GM12878 (cell line): ENCODE measurements at regions not wholly inside any gene's neighbourhood (a gene's known extent, or its start where the extent isn't known, plus 50 kb on each side); places are given as distances from the start of the nearest gene placed in this dataset.

Experiments
- ATAC-seq: fragments of 200-7000 bp; cut with Tn5 transposase; 3 replicates; pipeline ENCODE4 v1.9.1; 2020; ENCODE audit warnings: mild to moderate bottlenecking, moderate library complexity
- BruUV-seq: library from RNA; stranded (reverse); fragments of 400-500 nt; replicated peaks from 2 replicates; lab custom pipeline; 2021; lab: Mats Ljungman, UMichigan
- CTCF ChIA-PET: fragments of 300-600 bp; sonication (Branson Sonifier 250); formaldehyde crosslinking; extraction: SDS; loops from one replicate; lab custom pipeline; 2021; ENCODE audit warnings: inconsistent platforms; lab: Yijun Ruan, JAX
- POLR2A ChIA-PET: fragments of 350-600 bp; formaldehyde crosslinking; extraction: SDS; loops from one replicate; lab custom pipeline; 2021; ENCODE audit warnings: inconsistent platforms; lab: Charles Lee
- RAD21 ChIA-PET: fragments of 300-600 bp; sonication (Branson Sonifier 250); formaldehyde crosslinking; loops from one replicate; lab custom pipeline; 2023; ENCODE audit warnings: antibody characterized with exemption; ENCODE audit not compliant: unreplicated experiment; lab: Charles Lee
- SMC1A ChIA-PET: fragments of 300-600 bp; sonication (Branson Sonifier 250); formaldehyde crosslinking; loops from one replicate; lab custom pipeline; 2023; ENCODE audit not compliant: unreplicated experiment, uncharacterized antibody; lab: Charles Lee
- DNase-seq: peaks from one replicate; pipeline ENCODE4 v3.0.0-alpha.2; 2011; ENCODE audit warnings: low read depth, low spot score
- FAIRE-seq: peaks from 3 replicates; lab custom pipeline; 2011; peaks lifted over from hg19 to GRCh38; lab: Jason Lieb, UNC
- H2AFZ ChIP-seq: 2 replicates; pipeline ENCODE4 v1.6.0; 2011; ENCODE audit warnings: low read depth, low read length, control low read depth; ENCODE audit not compliant: control insufficient read depth
- H3K27ac ChIP-seq: 2 replicates; pipeline ENCODE4 v1.5.1; 2011; ENCODE audit warnings: control low read depth; ENCODE audit not compliant: control insufficient read depth, insufficient read depth
- H3K27me3 ChIP-seq, 2 experiments: replicated peaks in 1 of 2; 2 replicates each; pipeline versions ENCODE4 v1.6.0 to v1.6.1; 2011; ENCODE audit warnings: low read length in 1 of 2; ENCODE audit not compliant: control insufficient read depth in 2 of 2, insufficient read depth in 2 of 2
- H3K36me3 ChIP-seq, 2 experiments: 2 replicates each; pipeline ENCODE4 v1.5.1; 2011; ENCODE audit warnings: low read length in 1 of 2; ENCODE audit not compliant: control insufficient read depth in 2 of 2, insufficient read depth in 2 of 2
- H3K4me1 ChIP-seq: 2 replicates; pipeline ENCODE4 v1.6.1; 2011; ENCODE audit warnings: mild to moderate bottlenecking, low read length, moderate library complexity, mixed read lengths; ENCODE audit not compliant: control insufficient read depth, insufficient read depth
- H3K4me2 ChIP-seq: 2 replicates; pipeline ENCODE4 v1.6.0; 2011; ENCODE audit warnings: control low read depth; ENCODE audit not compliant: control insufficient read depth, insufficient read depth
- H3K4me3 ChIP-seq: fragments of 200-600 bp; sonication (generic); 2 replicates; pipeline ENCODE4 v1.5.1; 2016
- H3K79me2 ChIP-seq: 2 replicates; pipeline ENCODE4 v1.6.0; 2011; ENCODE audit warnings: low read length; ENCODE audit not compliant: control insufficient read depth, insufficient read depth
- H3K9ac ChIP-seq: 2 replicates; pipeline ENCODE4 v1.8.0; 2011; ENCODE audit warnings: low read length, control low read depth, mixed read lengths; ENCODE audit not compliant: control insufficient read depth, insufficient read depth
- H3K9me3 ChIP-seq: replicated peaks from 3 replicates; pipeline ENCODE4 v1.5.1; 2011; ENCODE audit warnings: mild to moderate bottlenecking, low read length; ENCODE audit not compliant: control insufficient read depth, insufficient read depth
- H4K20me1 ChIP-seq: 2 replicates; pipeline ENCODE4 v1.6.0; 2011; ENCODE audit not compliant: control insufficient read depth, insufficient read depth
- BHLHE40 ChIP-seq, 2 experiments: fragments of 450-650 bp in 1 of 2; IDR thresholded peaks; 2 replicates each; pipeline ENCODE4 v1.6.1; 2011 to 2017; ENCODE audit warnings: low read depth in 2 of 2, borderline replicate concordance in 1 of 2, improper control_type of control experiment in 1 of 2, low read length in 1 of 2, mild to moderate bottlenecking in 1 of 2
- IKZF2 ChIP-seq, 2 experiments: fragments of 450-650 bp; IDR thresholded peaks; 2 replicates each; pipeline ENCODE4 v1.6.1; 2017; ENCODE audit warnings: mild to moderate bottlenecking in 2 of 2, moderate library complexity in 2 of 2
- MYC ChIP-seq: IDR thresholded peaks from 2 replicates; pipeline ENCODE4 v1.6.1; 2011; ENCODE audit warnings: mild to moderate bottlenecking, low read length, moderate library complexity, inconsistent platforms; ENCODE audit not compliant: insufficient read depth, insufficient replicate concordance, insufficient read length, severe bottlenecking
- PAX5 ChIP-seq: IDR thresholded peaks from 2 replicates; pipeline ENCODE4 v1.6.1; 2011; ENCODE audit warnings: low read depth, low read length, borderline replicate concordance
- POLR2A ChIP-seq: IDR thresholded peaks from 2 replicates; pipeline ENCODE4 v1.6.1; 2011; ENCODE audit warnings: low read depth, mild to moderate bottlenecking, low read length
- RUNX3 ChIP-seq: IDR thresholded peaks from 2 replicates; pipeline ENCODE4 v1.6.1; 2012; ENCODE audit warnings: low read length, inconsistent platforms
- SP1 ChIP-seq: IDR thresholded peaks from one replicate; pipeline ENCODE4 v1.6.1; 2011; ENCODE audit warnings: low read depth, low read length
- STAT1 ChIP-seq: fragments of 450-650 bp; conservative IDR thresholded peaks from 2 replicates; pipeline ENCODE4 v1.6.1; 2014; ENCODE audit warnings: antibody characterized with exemption, mild to moderate bottlenecking
- TARDBP ChIP-seq: IDR thresholded peaks from 2 replicates; pipeline ENCODE4 v1.6.1; 2016; ENCODE audit warnings: borderline replicate concordance
- WGBS: methylation state at CpG from one replicate; pipeline ENCODE4 v1.1.6; 2016; ENCODE audit warnings: low lambda C conversion rate; ENCODE audit not compliant: insufficient replicate concordance, insufficient coverage; ENCODE audit errors: missing lambda C conversion rate; 5-methylcytosine and 5-hydroxymethylcytosine counted together
- in situ Hi-C: fragments of 300-500 bp; cut with MboI; formaldehyde crosslinking; loops from 9 replicates; pipeline ENCODE4 v1.14.3; 2018; ENCODE audit warnings: mixed read lengths
- intact Hi-C: fragments of 100-400 bp; cut with micrococcal nuclease; formaldehyde crosslinking; loops from one replicate; pipeline ENCODE4 v1.14.2; 2022; ENCODE audit not compliant: unreplicated experiment
- TF ChIP-seq, protein P1 (sequence below): fragments of 450-650 bp; IDR thresholded peaks from 2 replicates; pipeline ENCODE4 v1.6.1; 2016; ENCODE audit warnings: mild to moderate bottlenecking, moderate library complexity, borderline replicate concordance
- TF ChIP-seq, protein P2 (sequence below): IDR thresholded peaks from 2 replicates; pipeline ENCODE4 v1.6.1; 2012; ENCODE audit warnings: mild to moderate bottlenecking, low read depth, low read length
- TF ChIP-seq, protein P3 (sequence below): fragments of 450-650 bp; IDR thresholded peaks from 2 replicates; pipeline ENCODE4 v1.6.1; 2016; ENCODE audit warnings: mild to moderate bottlenecking
- TF ChIP-seq, protein P4 (sequence below): IDR thresholded peaks from 2 replicates; pipeline ENCODE4 v1.6.1; 2012; ENCODE audit warnings: low read depth, low read length, improper control_type of control experiment

DNA sequence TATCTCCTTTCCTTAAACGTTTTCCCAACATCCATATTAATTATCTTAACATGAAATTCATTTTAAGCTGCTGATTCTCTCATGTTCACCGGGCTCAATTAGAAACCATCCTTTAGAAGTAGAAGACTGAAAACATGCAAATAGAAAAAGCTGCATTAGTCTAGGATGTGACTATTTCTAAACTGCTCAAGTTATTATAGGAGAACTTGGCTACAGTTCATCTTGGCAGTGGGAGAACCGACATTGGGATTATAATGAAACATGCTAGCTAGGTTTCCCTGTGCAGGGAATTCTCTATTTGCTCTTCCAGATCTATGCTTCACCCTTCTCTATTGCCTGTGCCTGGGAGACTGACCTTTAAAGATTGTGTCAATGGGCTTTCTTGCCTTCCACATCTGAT is 151.0 kb upstream of the PPARGC1A start (continued):
- TF ChIP-seq, protein P1, sequence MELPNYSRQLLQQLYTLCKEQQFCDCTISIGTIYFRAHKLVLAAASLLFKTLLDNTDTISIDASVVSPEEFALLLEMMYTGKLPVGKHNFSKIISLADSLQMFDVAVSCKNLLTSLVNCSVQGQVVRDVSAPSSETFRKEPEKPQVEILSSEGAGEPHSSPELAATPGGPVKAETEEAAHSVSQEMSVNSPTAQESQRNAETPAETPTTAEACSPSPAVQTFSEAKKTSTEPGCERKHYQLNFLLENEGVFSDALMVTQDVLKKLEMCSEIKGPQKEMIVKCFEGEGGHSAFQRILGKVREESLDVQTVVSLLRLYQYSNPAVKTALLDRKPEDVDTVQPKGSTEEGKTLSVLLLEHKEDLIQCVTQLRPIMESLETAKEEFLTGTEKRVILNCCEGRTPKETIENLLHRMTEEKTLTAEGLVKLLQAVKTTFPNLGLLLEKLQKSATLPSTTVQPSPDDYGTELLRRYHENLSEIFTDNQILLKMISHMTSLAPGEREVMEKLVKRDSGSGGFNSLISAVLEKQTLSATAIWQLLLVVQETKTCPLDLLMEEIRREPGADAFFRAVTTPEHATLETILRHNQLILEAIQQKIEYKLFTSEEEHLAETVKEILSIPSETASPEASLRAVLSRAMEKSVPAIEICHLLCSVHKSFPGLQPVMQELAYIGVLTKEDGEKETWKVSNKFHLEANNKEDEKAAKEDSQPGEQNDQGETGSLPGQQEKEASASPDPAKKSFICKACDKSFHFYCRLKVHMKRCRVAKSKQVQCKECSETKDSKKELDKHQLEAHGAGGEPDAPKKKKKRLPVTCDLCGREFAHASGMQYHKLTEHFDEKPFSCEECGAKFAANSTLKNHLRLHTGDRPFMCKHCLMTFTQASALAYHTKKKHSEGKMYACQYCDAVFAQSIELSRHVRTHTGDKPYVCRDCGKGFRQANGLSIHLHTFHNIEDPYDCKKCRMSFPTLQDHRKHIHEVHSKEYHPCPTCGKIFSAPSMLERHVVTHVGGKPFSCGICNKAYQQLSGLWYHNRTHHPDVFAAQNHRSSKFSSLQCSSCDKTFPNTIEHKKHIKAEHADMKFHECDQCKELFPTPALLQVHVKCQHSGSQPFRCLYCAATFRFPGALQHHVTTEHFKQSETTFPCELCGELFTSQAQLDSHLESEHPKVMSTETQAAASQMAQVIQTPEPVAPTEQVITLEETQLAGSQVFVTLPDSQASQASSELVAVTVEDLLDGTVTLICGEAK: no peak
- TF ChIP-seq, protein P2, sequence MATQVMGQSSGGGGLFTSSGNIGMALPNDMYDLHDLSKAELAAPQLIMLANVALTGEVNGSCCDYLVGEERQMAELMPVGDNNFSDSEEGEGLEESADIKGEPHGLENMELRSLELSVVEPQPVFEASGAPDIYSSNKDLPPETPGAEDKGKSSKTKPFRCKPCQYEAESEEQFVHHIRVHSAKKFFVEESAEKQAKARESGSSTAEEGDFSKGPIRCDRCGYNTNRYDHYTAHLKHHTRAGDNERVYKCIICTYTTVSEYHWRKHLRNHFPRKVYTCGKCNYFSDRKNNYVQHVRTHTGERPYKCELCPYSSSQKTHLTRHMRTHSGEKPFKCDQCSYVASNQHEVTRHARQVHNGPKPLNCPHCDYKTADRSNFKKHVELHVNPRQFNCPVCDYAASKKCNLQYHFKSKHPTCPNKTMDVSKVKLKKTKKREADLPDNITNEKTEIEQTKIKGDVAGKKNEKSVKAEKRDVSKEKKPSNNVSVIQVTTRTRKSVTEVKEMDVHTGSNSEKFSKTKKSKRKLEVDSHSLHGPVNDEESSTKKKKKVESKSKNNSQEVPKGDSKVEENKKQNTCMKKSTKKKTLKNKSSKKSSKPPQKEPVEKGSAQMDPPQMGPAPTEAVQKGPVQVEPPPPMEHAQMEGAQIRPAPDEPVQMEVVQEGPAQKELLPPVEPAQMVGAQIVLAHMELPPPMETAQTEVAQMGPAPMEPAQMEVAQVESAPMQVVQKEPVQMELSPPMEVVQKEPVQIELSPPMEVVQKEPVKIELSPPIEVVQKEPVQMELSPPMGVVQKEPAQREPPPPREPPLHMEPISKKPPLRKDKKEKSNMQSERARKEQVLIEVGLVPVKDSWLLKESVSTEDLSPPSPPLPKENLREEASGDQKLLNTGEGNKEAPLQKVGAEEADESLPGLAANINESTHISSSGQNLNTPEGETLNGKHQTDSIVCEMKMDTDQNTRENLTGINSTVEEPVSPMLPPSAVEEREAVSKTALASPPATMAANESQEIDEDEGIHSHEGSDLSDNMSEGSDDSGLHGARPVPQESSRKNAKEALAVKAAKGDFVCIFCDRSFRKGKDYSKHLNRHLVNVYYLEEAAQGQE: no peak
- TF ChIP-seq TARDBP (no peak), STAT1 (no peak), SP1 (no peak)

DNA sequence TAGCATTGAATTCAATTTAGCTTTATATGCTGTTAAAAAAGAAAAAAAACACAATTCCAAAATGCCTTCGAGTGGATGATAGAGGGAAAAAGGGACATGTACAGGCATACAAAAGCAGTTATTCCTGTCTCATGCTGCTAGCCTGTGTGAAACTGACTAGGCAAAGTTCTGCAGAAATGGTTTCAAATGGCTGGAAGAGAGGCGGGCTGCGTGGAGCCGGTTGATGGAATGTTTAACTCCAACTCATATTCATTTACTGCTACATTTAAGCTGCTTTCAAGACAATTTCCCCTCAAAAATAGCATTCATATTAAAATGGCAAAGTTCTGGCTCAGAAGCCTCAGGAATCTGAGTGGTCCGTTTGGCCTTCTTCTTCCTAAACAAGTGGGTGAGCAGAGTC is 143.8 kb upstream of the PPARGC1A start:
- H3K36me3 ChIP-seq: no peaks in the 10 kb centered on the region
- POLR2A ChIA-PET: no interaction called here
- H4K20me1 ChIP-seq: no peaks in the 10 kb centered on the region
- CTCF ChIA-PET: interaction anchor here (2.1 kb wide), 1 partner anchor 9 kb away, joined by 6 read pairs; no protein-coding TSS in a partner anchor
- 25% methylated on average over 5 of the region's 5 CpGs for WGBS
- no peak overlapping the region for H3K27ac ChIP-seq
- no peak overlapping the region for H2AFZ ChIP-seq
- intact Hi-C loops: no loop called here
- no peak overlapping the region for H3K4me3 ChIP-seq
- no TSS peak for BruUV-seq
- in situ Hi-C loops: no loop called here
- no peaks in the 10 kb centered on the region for H3K4me1 ChIP-seq
- H3K9me3 ChIP-seq: no peaks in the 10 kb centered on the region
- no peak for ATAC-seq
- DNase-seq: no peak
- H3K27me3 ChIP-seq: no peaks in the 10 kb centered on the region
- RAD21 ChIA-PET: no interaction called here
- SMC1A ChIA-PET: interaction anchor here (0.7 kb wide), 1 partner anchor 55 kb away, joined by 3 read pairs; no protein-coding TSS in a partner anchor
- no peak for FAIRE-seq
- H3K9ac ChIP-seq: no peak overlapping the region
- H3K4me2 ChIP-seq: no peak overlapping the region
- H3K79me2 ChIP-seq: no peaks in the 10 kb centered on the region
- TF ChIP-seq POLR2A (no peak), RUNX3 (no peak), PAX5 (no peak), IKZF2 (IDR thresholded peaks at IDR 0.05) (no peak), MYC (no peak), BHLHE40 (IDR thresholded peaks at IDR 0.05; ENCODE audit: borderline replicate concordance in 1 of 2, low read depth in 2 of 2, low read length in 1 of 2) (no peak)
- TF ChIP-seq, protein P3, sequence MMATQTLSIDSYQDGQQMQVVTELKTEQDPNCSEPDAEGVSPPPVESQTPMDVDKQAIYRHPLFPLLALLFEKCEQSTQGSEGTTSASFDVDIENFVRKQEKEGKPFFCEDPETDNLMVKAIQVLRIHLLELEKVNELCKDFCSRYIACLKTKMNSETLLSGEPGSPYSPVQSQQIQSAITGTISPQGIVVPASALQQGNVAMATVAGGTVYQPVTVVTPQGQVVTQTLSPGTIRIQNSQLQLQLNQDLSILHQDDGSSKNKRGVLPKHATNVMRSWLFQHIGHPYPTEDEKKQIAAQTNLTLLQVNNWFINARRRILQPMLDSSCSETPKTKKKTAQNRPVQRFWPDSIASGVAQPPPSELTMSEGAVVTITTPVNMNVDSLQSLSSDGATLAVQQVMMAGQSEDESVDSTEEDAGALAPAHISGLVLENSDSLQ: no peak
- TF ChIP-seq, protein P4, sequence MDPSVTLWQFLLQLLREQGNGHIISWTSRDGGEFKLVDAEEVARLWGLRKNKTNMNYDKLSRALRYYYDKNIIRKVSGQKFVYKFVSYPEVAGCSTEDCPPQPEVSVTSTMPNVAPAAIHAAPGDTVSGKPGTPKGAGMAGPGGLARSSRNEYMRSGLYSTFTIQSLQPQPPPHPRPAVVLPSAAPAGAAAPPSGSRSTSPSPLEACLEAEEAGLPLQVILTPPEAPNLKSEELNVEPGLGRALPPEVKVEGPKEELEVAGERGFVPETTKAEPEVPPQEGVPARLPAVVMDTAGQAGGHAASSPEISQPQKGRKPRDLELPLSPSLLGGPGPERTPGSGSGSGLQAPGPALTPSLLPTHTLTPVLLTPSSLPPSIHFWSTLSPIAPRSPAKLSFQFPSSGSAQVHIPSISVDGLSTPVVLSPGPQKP: no peak
